GM23248 (cell line): ENCODE measurements at regions not wholly inside any gene's neighbourhood (a gene's known extent, or its start where the extent isn't known, plus 50 kb on each side); places are given as distances from the start of the nearest gene placed in this dataset.
"Not testable (repeated sequence)": the region's sequence is repeated elsewhere in the genome, so short reads cannot be mapped to it uniquely, and the experiment has no call there.

ENCODE experiments used
- DNase-seq: peaks from one replicate; pipeline ENCODE4 v3.0.0-alpha.2; 2015
- H2AFZ ChIP-seq: fragments of 200-600 bp; sonication (generic); 2 replicates; pipeline ENCODE4 v1.6.1; 2016; ENCODE audit warnings: antibody characterized with exemption
- H3F3A ChIP-seq: fragments of 200-600 bp; sonication (generic); 2 replicates; pipeline ENCODE4 v1.6.1; 2016; ENCODE audit warnings: mild to moderate bottlenecking, antibody characterized with exemption, mixed run types; ENCODE audit not compliant: insufficient read depth
- H3K27ac ChIP-seq: fragments of 200-600 bp; sonication (generic); 2 replicates; pipeline ENCODE4 v1.5.1; 2016; ENCODE audit warnings: mild to moderate bottlenecking
- H3K27me3 ChIP-seq: fragments of 200-600 bp; sonication (generic); replicated peaks from 2 replicates; pipeline ENCODE4 v1.6.1; 2016; ENCODE audit warnings: mild to moderate bottlenecking; ENCODE audit not compliant: insufficient read depth
- H3K36me3 ChIP-seq: fragments of 200-600 bp; sonication (generic); 2 replicates; pipeline ENCODE4 v1.6.1; 2016; ENCODE audit warnings: low read depth, mild to moderate bottlenecking
- H3K4me1 ChIP-seq: fragments of 200-600 bp; sonication (generic); 2 replicates; pipeline ENCODE4 v1.6.1; 2016; ENCODE audit warnings: mild to moderate bottlenecking; ENCODE audit not compliant: insufficient read depth
- H3K4me2 ChIP-seq: fragments of 200-600 bp; sonication (generic); one replicate; pipeline ENCODE4 v1.6.1; 2016; ENCODE audit warnings: mild to moderate bottlenecking; ENCODE audit not compliant: unreplicated experiment
- H3K4me3 ChIP-seq: fragments of 200-600 bp; sonication (generic); 2 replicates; pipeline ENCODE4 v1.5.1; 2016; ENCODE audit warnings: mild to moderate bottlenecking
- H3K79me2 ChIP-seq: fragments of 200-600 bp; sonication (generic); 2 replicates; pipeline ENCODE4 v1.6.1; 2016; ENCODE audit warnings: mild to moderate bottlenecking; ENCODE audit not compliant: insufficient read depth
- H3K9ac ChIP-seq: fragments of 200-600 bp; sonication (generic); 2 replicates; pipeline ENCODE4 v1.6.1; 2016; ENCODE audit warnings: mild to moderate bottlenecking
- H3K9me2 ChIP-seq: fragments of 200-600 bp; sonication (generic); 2 replicates; pipeline ENCODE4 v1.6.1; 2016; ENCODE audit warnings: mixed run types, mild to moderate bottlenecking, moderate library complexity; ENCODE audit not compliant: insufficient read depth
- H3K9me3 ChIP-seq: fragments of 200-600 bp; sonication (generic); one replicate; pipeline ENCODE4 v1.6.1; 2017; ENCODE audit warnings: low read depth
- H4K20me1 ChIP-seq: fragments of 200-600 bp; sonication (generic); 2 replicates; pipeline ENCODE4 v1.6.0; 2016; ENCODE audit not compliant: insufficient read depth
- EZH2 ChIP-seq: fragments of 200-600 bp; sonication (generic); IDR thresholded peaks from 2 replicates; pipeline ENCODE4 v1.6.1; 2018; ENCODE audit warnings: antibody characterized with exemption, mild to moderate bottlenecking; ENCODE audit not compliant: insufficient read depth, poor library complexity, severe bottlenecking
- EZH2phosphoT487 ChIP-seq: fragments of 200-600 bp; sonication (generic); IDR thresholded peaks from 2 replicates; pipeline ENCODE4 v1.6.1; 2018; ENCODE audit warnings: antibody characterized with exemption, moderate library complexity, mild to moderate bottlenecking, low read depth; ENCODE audit not compliant: insufficient read depth
- WGBS, 2 experiments: methylation state at CpG; one replicate each; pipeline ENCODE4 v1.1.6; 2015 to 2017; ENCODE audit warnings: low lambda C conversion rate in 2 of 2, low coverage in 1 of 2; ENCODE audit errors: missing lambda C conversion rate in 2 of 2; 5-methylcytosine and 5-hydroxymethylcytosine counted together
- in situ Hi-C: fragments of 300-500 bp; cut with MboI; formaldehyde crosslinking; loops from 2 replicates; pipeline ENCODE4 v1.15.0; 2020

DNA sequence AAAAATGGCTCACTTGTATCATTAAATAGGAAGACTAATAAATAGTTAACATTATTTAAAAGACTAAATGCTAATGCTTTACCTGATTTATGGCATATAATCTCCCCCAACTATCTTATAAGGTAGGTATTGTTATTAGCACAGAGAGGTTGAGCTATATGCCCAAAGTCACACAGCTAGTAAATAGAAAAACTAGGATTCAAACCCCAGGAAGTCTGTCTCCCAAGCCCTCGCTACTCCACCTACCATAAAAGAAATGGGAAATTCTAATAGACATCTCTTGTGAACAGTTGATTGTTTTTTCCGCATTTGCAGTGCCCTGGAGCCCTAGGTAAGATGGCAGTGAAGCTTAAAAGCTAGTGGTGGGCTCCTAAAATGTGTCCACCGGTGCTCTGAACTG lies 65.2 kb upstream of the SOD1 start:
- H3F3A ChIP-seq = no peaks in the 10 kb centered on the region
- H3K9me3 ChIP-seq = no peaks in the 10 kb centered on the region
- in situ Hi-C loops = no loop called here
- 27 to 45% methylated on average over 3 of the region's 3 CpGs for WGBS, 2 experiments
- no peak overlapping the region for H3K27ac ChIP-seq
- no peaks in the 10 kb centered on the region for H3K9me2 ChIP-seq
- H2AFZ ChIP-seq = no peak overlapping the region
- TF ChIP-seq EZH2phosphoT487 (no peak), EZH2 (no peak)
- no peak overlapping the region for H3K9ac ChIP-seq
- no peak overlapping the region for H3K4me3 ChIP-seq
- H4K20me1 ChIP-seq = no peaks in the 10 kb centered on the region
- peaks cover 15% of the 10 kb centered on the region; the same call in 1 of the 2 replicates for H3K27me3 ChIP-seq
- no peaks in the 10 kb centered on the region for H3K4me1 ChIP-seq
- no peaks in the 10 kb centered on the region for H3K36me3 ChIP-seq
- DNase-seq = no peak
- H3K4me2 ChIP-seq = no peak overlapping the region
- no peaks in the 10 kb centered on the region for H3K79me2 ChIP-seq

DNA sequence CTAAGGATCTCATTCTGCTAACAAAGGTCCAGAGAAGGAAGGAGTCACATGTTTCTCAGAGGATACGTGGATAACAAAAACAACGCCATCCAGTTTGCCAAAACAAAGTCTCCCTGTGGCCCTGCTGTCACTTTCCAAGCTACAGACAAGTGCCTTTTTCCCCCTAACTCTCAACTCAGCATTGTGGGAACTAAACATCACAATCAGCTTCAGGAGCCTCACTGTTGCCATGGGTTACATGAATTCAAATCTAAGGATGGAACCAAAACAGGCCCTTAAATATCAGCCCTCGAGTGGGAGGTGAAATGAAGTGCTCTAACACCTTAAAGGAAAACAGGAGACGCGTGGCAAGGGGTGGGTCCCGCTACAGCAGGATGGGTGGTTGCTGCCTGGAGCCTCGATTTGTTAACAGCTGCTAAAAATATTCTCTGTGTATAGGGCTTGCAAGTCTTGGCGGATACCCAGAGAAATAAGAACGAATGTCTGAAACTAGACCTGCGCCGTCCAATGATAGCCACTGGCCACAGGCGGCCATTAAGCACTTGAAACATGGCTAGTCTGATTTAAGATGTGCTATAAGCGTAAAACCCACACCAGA lies 66.4 kb upstream of the SOD1 start:
- Histone ChIP-seq H3F3A (no peaks in the 10 kb centered on the region), H3K9me3 (no peaks in the 10 kb centered on the region), H3K79me2 (no peaks in the 10 kb centered on the region), H3K4me1 (no peaks in the 10 kb centered on the region), H3K27ac (no peak overlapping the region), H3K4me2 (no peak overlapping the region), H4K20me1 (no peaks in the 10 kb centered on the region), H3K9me2 (no peaks in the 10 kb centered on the region), H2AFZ (peak overlapping the region; percentile 33; the same call in 1 of the 2 replicates), H3K27me3 (peaks cover 15% of the 10 kb centered on the region; the same call in 1 of the 2 replicates), H3K36me3 (no peaks in the 10 kb centered on the region), H3K9ac (no peak overlapping the region), H3K4me3 (no peak overlapping the region)
- in situ Hi-C loops = no loop called here
- TF ChIP-seq EZH2phosphoT487 = no peak
- no peak for TF ChIP-seq EZH2
- WGBS, 2 experiments = 11% methylated on average over 13 of the region's 13 CpGs
- peak; percentile 19 for DNase-seq

DNA sequence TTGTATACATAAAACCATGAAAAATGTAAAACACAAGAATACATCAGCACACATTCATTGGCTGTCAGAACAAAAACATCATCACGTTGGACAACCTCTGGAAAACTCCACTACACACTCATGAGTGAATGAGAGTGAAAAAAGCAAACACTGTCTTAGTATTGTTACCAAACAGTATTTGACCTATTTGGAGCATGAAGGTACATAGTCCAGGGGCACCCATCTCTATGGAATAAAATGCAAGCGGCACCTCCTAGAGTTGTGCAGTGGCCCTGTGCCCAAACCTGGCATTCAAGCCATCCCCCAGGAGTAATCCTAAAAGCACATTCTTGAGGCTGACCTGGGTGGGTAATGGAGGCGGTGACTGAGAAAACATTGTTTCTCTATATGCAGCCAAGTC lies 67.0 kb upstream of the SOD1 start:
- Histone ChIP-seq H3F3A (no peaks in the 10 kb centered on the region), H3K9ac (no peak overlapping the region), H4K20me1 (no peaks in the 10 kb centered on the region), H3K4me3 (no peak overlapping the region), H3K27ac (no peak overlapping the region), H3K9me2 (no peaks in the 10 kb centered on the region), H3K79me2 (no peaks in the 10 kb centered on the region), H3K27me3 (peaks cover 15% of the 10 kb centered on the region; the same call in 1 of the 2 replicates), H3K36me3 (no peaks in the 10 kb centered on the region), H3K9me3 (no peaks in the 10 kb centered on the region), H3K4me2 (no peak overlapping the region), H2AFZ (no peak overlapping the region), H3K4me1 (no peaks in the 10 kb centered on the region)
- 66 to 68% methylated on average over 3 of the region's 3 CpGs for WGBS, 2 experiments
- TF ChIP-seq EZH2phosphoT487 (no peak), EZH2 (no peak)
- no peak for DNase-seq
- in situ Hi-C loops = no loop called here

DNA sequence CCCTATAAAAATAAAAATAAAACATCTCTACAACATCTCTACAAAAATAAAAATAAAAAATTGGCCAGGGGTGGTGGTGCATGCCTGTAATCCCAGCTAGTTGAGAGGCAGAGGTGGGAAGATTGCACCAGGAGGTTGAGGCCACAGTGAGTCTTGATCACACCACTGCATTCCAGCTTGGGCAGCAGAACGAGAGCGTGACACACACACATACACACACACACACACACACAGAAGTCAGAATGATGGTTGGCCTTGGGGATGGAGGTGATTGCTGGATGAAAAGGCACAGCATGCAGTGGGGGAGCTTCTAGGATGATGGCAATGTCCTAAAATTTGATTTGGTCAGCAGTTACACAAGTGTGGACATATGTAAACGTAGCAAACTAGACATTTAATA lies 69.7 kb upstream of the SOD1 start:
- H3K79me2 ChIP-seq = no peaks in the 10 kb centered on the region
- no peak overlapping the region for H3K4me3 ChIP-seq
- H3K4me2 ChIP-seq = no peak overlapping the region
- no peaks in the 10 kb centered on the region for H4K20me1 ChIP-seq
- no peaks in the 10 kb centered on the region for H3K36me3 ChIP-seq
- no peak for TF ChIP-seq EZH2
- TF ChIP-seq EZH2phosphoT487 = no peak
- no peaks in the 10 kb centered on the region for H3F3A ChIP-seq
- H2AFZ ChIP-seq = no peak overlapping the region
- no peak overlapping the region for H3K27ac ChIP-seq
- no peaks in the 10 kb centered on the region for H3K9me3 ChIP-seq
- H3K27me3 ChIP-seq = peaks cover 15% of the 10 kb centered on the region
- H3K9me2 ChIP-seq = no peaks in the 10 kb centered on the region
- WGBS, 2 experiments = 38 to 59% methylated on average over 3 of the region's 3 CpGs
- no peak for DNase-seq
- H3K4me1 ChIP-seq = no peaks in the 10 kb centered on the region
- H3K9ac ChIP-seq = no peak overlapping the region
- in situ Hi-C loops = loop anchor here (10.0 kb wide), 1 partner anchor 395 kb away; no protein-coding TSS in a partner anchor

DNA sequence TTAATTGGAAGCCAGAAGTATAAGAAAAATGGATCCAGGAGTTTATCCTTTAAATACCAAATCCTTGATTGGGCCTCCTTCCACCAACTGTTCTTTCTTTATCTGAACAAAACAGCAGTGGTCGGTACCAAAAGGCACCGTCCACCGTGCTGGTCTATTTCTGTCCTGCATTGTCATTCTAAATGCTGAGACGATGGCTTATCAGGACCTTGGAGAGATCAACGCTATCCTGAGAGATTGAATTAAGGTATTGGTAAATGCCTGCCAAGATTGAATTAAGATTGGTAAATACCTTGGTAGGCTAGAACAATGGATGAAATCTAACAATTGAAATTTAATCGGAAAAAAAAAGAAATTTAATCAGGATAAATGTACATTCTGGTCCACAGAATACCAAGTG lies 73.4 kb upstream of the SOD1 start:
- WGBS, 2 experiments = 80 to 81% methylated on average over 6 of the region's 6 CpGs
- Histone ChIP-seq H3K79me2 (no peaks in the 10 kb centered on the region), H3K4me3 (no peak overlapping the region), H3K27ac (no peak overlapping the region), H3F3A (no peaks in the 10 kb centered on the region), H3K9me2 (no peaks in the 10 kb centered on the region), H4K20me1 (no peaks in the 10 kb centered on the region), H3K4me1 (no peaks in the 10 kb centered on the region), H2AFZ (no peak overlapping the region), H3K36me3 (no peaks in the 10 kb centered on the region), H3K9ac (no peak overlapping the region), H3K9me3 (no peaks in the 10 kb centered on the region), H3K27me3 (no peaks in the 10 kb centered on the region; the same call in 1 of the 2 replicates), H3K4me2 (no peak overlapping the region)
- in situ Hi-C loops = loop anchor here (10.0 kb wide), 1 partner anchor 391 kb away; no protein-coding TSS in a partner anchor
- no peak for DNase-seq
- no peak for TF ChIP-seq EZH2
- TF ChIP-seq EZH2phosphoT487 = no peak

DNA sequence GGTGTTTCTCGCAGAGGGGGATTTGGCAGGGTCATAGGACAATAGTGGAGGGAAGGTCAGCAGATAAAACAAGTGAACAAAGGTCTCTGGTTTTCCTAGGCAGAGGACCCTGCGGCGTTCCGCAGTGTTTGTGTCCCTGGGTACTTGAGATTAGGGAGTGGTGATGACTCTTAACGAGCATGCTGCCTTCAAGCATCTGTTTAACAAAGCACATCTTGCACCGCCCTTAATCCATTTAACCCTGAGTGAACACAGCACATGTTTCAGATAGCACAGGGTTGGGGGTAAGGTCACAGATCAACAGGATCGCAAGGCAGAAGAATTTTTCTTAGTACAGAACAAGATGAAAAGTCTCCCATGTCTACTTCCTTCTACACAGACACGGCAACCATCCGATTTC lies 75.6 kb upstream of the SOD1 start:
- H3K9me3 ChIP-seq, H3K79me2 ChIP-seq, H3K27me3 ChIP-seq, H2AFZ ChIP-seq, H3K27ac ChIP-seq, H4K20me1 ChIP-seq, H3F3A ChIP-seq, H3K4me3 ChIP-seq, H3K9ac ChIP-seq, H3K4me1 ChIP-seq, DNase-seq, H3K4me2 ChIP-seq, H3K9me2 ChIP-seq, H3K36me3 ChIP-seq: not testable (repeated sequence)
- in situ Hi-C loops = loop anchor here (10.0 kb wide), 1 partner anchor 389 kb away; no protein-coding TSS in a partner anchor
- 43 to 45% methylated on average over 6 to 8 of the region's 9 CpGs for WGBS, 2 experiments
